ENCODE measurements at regions not wholly inside any gene's neighbourhood (a gene's known extent, or its start where the extent isn't known, plus 50 kb on each side); places are given as distances from the start of the nearest gene placed in this dataset.
A peak's percentile ranks its signal among the peaks of the same experiment; 100 is the strongest.

DNA sequence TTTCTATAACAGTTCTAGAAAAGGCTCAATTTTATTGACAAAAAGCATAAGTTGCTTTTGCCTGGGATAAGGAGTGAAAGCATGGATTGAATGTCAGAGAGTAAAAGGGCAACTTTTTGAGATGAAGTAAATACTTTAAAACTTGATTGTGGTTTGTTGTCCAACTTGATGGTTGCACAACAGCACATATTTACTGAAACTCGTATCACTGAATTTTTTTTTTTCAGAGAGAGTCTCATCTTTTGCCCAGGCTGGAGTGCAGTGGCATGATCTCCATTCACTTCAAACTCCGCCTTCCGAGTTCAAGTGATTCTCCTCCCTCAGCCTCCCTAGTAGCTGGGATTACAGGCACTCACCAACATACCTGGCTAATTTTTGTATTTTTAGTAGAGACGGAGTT is 856.8 kb downstream of the SH3BGRL start:
- ChIA-PET POLR2A (no interaction called here), CTCF (no interaction called here)
- Mint-ChIP-seq H3K9me3 (ENCODE audit: unreplicated experiment) (peaks cover 10% of the 10 kb centered on the region), H3K27me3 (ENCODE audit: insufficient read depth, unreplicated experiment) (peaks cover 17% of the 10 kb centered on the region), H3K4me1 (ENCODE audit: insufficient read depth, unreplicated experiment) (no peaks in the 10 kb centered on the region), H3K27ac (ENCODE audit: low read depth, unreplicated experiment) (no peak overlapping the region), H3K4me3 (ENCODE audit: unreplicated experiment) (no peak overlapping the region), H3K36me3 (ENCODE audit: insufficient read depth, unreplicated experiment) (no peaks in the 10 kb centered on the region)
- TF ChIP-seq, protein P1, sequence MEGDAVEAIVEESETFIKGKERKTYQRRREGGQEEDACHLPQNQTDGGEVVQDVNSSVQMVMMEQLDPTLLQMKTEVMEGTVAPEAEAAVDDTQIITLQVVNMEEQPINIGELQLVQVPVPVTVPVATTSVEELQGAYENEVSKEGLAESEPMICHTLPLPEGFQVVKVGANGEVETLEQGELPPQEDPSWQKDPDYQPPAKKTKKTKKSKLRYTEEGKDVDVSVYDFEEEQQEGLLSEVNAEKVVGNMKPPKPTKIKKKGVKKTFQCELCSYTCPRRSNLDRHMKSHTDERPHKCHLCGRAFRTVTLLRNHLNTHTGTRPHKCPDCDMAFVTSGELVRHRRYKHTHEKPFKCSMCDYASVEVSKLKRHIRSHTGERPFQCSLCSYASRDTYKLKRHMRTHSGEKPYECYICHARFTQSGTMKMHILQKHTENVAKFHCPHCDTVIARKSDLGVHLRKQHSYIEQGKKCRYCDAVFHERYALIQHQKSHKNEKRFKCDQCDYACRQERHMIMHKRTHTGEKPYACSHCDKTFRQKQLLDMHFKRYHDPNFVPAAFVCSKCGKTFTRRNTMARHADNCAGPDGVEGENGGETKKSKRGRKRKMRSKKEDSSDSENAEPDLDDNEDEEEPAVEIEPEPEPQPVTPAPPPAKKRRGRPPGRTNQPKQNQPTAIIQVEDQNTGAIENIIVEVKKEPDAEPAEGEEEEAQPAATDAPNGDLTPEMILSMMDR (IDR thresholded peaks at IDR 0.05; ENCODE audit: unreplicated experiment), result no peak
- no peak for DNase-seq (ENCODE audit: unreplicated experiment)
- intact Hi-C loops (cut with micrococcal nuclease), result no loop called here
- no TSS peak for BruUV-seq (replicated peaks)

DNA sequence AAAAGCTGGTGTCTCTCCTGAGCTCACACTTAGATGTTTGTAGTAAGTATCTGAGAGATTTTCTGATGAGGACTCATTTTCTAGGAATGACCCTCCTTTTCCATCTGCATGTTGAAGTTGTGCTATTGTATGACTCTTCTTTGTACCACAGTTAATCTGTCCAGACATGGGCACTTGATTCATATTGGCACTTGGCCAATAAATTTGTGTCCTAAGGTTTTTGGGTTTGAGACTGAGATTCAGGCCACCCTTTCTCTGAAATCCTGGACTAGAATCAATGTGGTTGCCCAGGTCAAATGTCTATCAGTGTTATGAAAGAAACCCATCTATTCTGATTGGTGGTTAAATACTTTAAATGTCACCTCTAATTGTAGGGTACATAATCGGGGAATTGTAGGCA is 869.0 kb downstream of the SH3BGRL start:
- no peaks in the 10 kb centered on the region for H3K9me3 Mint-ChIP-seq (ENCODE audit: unreplicated experiment)
- POLR2A ChIA-PET, result no interaction called here
- H3K4me1 Mint-ChIP-seq (ENCODE audit: insufficient read depth, unreplicated experiment), result no peaks in the 10 kb centered on the region
- H3K4me3 Mint-ChIP-seq (ENCODE audit: unreplicated experiment), result no peak overlapping the region
- no peaks in the 10 kb centered on the region for H3K27me3 Mint-ChIP-seq (ENCODE audit: insufficient read depth, unreplicated experiment)
- no peak overlapping the region for H3K27ac Mint-ChIP-seq (ENCODE audit: low read depth, unreplicated experiment)
- H3K36me3 Mint-ChIP-seq (ENCODE audit: insufficient read depth, unreplicated experiment), result no peaks in the 10 kb centered on the region
- TF ChIP-seq, protein P1 (IDR thresholded peaks at IDR 0.05; ENCODE audit: unreplicated experiment), result no peak
- no peak for DNase-seq (ENCODE audit: unreplicated experiment)
- intact Hi-C loops (cut with micrococcal nuclease), result no loop called here
- CTCF ChIA-PET, result no interaction called here
- BruUV-seq (replicated peaks), result no TSS peak

DNA sequence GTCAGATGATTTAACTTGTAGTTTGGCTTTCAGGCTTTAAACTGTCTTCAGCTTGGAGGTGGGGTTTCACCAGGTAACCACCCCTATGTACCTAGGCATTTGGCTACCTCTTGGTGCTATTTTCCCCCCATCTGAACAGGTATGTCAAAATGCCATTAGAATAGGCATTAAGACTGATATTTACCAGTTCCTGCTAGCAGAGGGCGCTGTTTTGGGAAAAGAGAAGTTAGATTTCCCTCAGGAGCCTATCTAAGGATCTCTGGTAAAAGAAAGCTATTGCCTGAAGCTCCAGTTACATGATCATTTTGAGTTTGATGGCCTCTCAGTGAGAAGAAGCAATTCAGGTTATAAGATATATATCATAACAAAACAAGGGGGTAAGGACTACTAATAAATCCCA is 879.1 kb downstream of the SH3BGRL start:
- TF ChIP-seq, protein P1 (IDR thresholded peaks at IDR 0.05; ENCODE audit: unreplicated experiment), result no peak
- ChIA-PET CTCF (no interaction called here), POLR2A (no interaction called here)
- H3K4me1 Mint-ChIP-seq (ENCODE audit: insufficient read depth, unreplicated experiment), result no peaks in the 10 kb centered on the region
- H3K9me3 Mint-ChIP-seq (ENCODE audit: unreplicated experiment), result peaks cover 23% of the 10 kb centered on the region
- H3K27ac Mint-ChIP-seq (ENCODE audit: low read depth, unreplicated experiment), result no peak overlapping the region
- no peaks in the 10 kb centered on the region for H3K27me3 Mint-ChIP-seq (ENCODE audit: insufficient read depth, unreplicated experiment)
- no peaks in the 10 kb centered on the region for H3K36me3 Mint-ChIP-seq (ENCODE audit: insufficient read depth, unreplicated experiment)
- H3K4me3 Mint-ChIP-seq (ENCODE audit: unreplicated experiment), result no peak overlapping the region
- peak; percentile 10 for DNase-seq (ENCODE audit: unreplicated experiment)
- no TSS peak for BruUV-seq (replicated peaks)
- intact Hi-C loops (cut with micrococcal nuclease), result no loop called here

DNA sequence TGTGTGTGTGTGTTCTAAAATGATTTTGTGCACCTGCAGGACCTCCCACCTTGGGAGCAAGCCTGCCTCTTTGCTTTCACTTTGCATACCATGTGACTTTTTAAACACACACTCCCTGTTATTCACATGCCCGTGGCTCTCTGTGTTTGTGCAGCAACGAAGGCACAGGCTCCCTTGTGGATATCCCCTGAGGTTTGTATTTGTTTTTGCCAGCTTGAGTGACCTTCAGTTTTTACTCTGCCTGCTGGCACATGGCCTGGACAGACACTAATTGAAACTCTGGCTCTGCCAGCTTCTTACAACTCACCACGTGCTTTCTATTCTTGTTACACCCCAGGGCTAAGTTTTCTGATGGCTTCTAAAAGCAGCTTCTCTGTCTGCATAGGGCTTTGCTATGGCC is 885.8 kb downstream of the SH3BGRL start:
- intact Hi-C loops (cut with micrococcal nuclease), result no loop called here
- no peaks in the 10 kb centered on the region for H3K36me3 Mint-ChIP-seq (ENCODE audit: insufficient read depth, unreplicated experiment)
- no TSS peak for BruUV-seq (replicated peaks)
- DNase-seq (ENCODE audit: unreplicated experiment), result peak; percentile 6
- TF ChIP-seq, protein P1 (IDR thresholded peaks at IDR 0.05; ENCODE audit: unreplicated experiment), result no peak
- H3K9me3 Mint-ChIP-seq (ENCODE audit: unreplicated experiment), result peaks cover 21% of the 10 kb centered on the region
- H3K4me1 Mint-ChIP-seq (ENCODE audit: insufficient read depth, unreplicated experiment), result peaks cover 9% of the 10 kb centered on the region
- CTCF ChIA-PET, result no interaction called here
- no peak overlapping the region for H3K27ac Mint-ChIP-seq (ENCODE audit: low read depth, unreplicated experiment)
- POLR2A ChIA-PET, result interaction anchor here (0.6 to 0.7 kb wide), 2 partner anchors 67 to 728 kb away, joined by 3 to 4 read pairs; no protein-coding TSS in a partner anchor
- no peak overlapping the region for H3K4me3 Mint-ChIP-seq (ENCODE audit: unreplicated experiment)
- H3K27me3 Mint-ChIP-seq (ENCODE audit: insufficient read depth, unreplicated experiment), result no peaks in the 10 kb centered on the region
